Breast epithelium (tissue), 3 donors: ENCODE measurements at regions not wholly inside any gene's neighbourhood (a gene's known extent, or its start where the extent isn't known, plus 50 kb on each side); places are given as distances from the start of the nearest gene placed in this dataset.

ENCODE experiments used
- POLR2A ChIP-seq: fragments of 450-650 bp; IDR thresholded peaks from one replicate; pipeline ENCODE4 v1.6.1; 2016; ENCODE audit warnings: antibody characterized with exemption, mild to moderate bottlenecking, moderate library complexity
- POLR2AphosphoS5 ChIP-seq, 3 donors: sonication (generic); formaldehyde crosslinking; IDR thresholded peaks; one replicate each; pipeline ENCODE4 v1.6.1; 2017; ENCODE audit warnings: antibody characterized with exemption in 3 of 3
- TF ChIP-seq, protein P1 (sequence below), 3 donors: fragments of 450-650 bp; IDR thresholded peaks; one replicate each; pipeline ENCODE4 v1.5.1; 2016 to 2017; ENCODE audit warnings: antibody characterized with exemption in 3 of 3, mild to moderate bottlenecking in 3 of 3, moderate library complexity in 3 of 3

GRCh38 chr2:13485256-13485655 is 768.5 kb downstream of the TRIB2 start:
- TF ChIP-seq, protein P1, sequence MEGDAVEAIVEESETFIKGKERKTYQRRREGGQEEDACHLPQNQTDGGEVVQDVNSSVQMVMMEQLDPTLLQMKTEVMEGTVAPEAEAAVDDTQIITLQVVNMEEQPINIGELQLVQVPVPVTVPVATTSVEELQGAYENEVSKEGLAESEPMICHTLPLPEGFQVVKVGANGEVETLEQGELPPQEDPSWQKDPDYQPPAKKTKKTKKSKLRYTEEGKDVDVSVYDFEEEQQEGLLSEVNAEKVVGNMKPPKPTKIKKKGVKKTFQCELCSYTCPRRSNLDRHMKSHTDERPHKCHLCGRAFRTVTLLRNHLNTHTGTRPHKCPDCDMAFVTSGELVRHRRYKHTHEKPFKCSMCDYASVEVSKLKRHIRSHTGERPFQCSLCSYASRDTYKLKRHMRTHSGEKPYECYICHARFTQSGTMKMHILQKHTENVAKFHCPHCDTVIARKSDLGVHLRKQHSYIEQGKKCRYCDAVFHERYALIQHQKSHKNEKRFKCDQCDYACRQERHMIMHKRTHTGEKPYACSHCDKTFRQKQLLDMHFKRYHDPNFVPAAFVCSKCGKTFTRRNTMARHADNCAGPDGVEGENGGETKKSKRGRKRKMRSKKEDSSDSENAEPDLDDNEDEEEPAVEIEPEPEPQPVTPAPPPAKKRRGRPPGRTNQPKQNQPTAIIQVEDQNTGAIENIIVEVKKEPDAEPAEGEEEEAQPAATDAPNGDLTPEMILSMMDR (IDR thresholded peaks at IDR 0.05), result no peak
- TF ChIP-seq POLR2A (no peak), POLR2AphosphoS5 (IDR thresholded peaks at IDR 0.05) (no peak)
